COLO829 (cell line): ENCODE measurements at regions not wholly inside any gene's neighbourhood (a gene's known extent, or its start where the extent isn't known, plus 50 kb on each side); places are given as distances from the start of the nearest gene placed in this dataset.
"Not testable (repeated sequence)": the region's sequence is repeated elsewhere in the genome, so short reads cannot be mapped to it uniquely, and the experiment has no call there.

Experiments
- DNase-seq: peaks from one replicate; pipeline ENCODE4 v3.0.0; 2012; ENCODE audit warnings: low spot score

- DNase-seq: no peak
Observed at GRCh38 chr5:25009063-25009462, 364.3 kb upstream of the CDH10 start.

GRCh38 chr5:25006734-25007133 lies 362.0 kb upstream of the CDH10 start:
- no peak for DNase-seq

GRCh38 chr5:25006237-25006636 lies 361.5 kb upstream of the CDH10 start:
- DNase-seq: no peak

GRCh38 chr5:25005431-25005830 lies 360.7 kb upstream of the CDH10 start:
- DNase-seq: no peak

GRCh38 chr5:25002371-25002770 lies 357.6 kb upstream of the CDH10 start:
- no peak for DNase-seq

GRCh38 chr5:24999732-25000131 lies 355.0 kb upstream of the CDH10 start:
- DNase-seq: no peak

- DNase-seq: no peak
Observed at GRCh38 chr5:24998641-24999040, 353.9 kb upstream of the CDH10 start.

GRCh38 chr5:24986326-24986725 lies 341.5 kb upstream of the CDH10 start:
- DNase-seq: no peak

GRCh38 chr5:24978552-24978951 lies 333.8 kb upstream of the CDH10 start:
- not testable (repeated sequence) for DNase-seq

- DNase-seq: no peak
Observed at GRCh38 chr5:24963611-24964010, 318.8 kb upstream of the CDH10 start.

- no peak for DNase-seq
Observed at GRCh38 chr5:24923400-24923799, 278.6 kb upstream of the CDH10 start.

- DNase-seq: no peak
Observed at GRCh38 chr5:24918676-24919075, 273.9 kb upstream of the CDH10 start.

GRCh38 chr5:24916863-24917262 lies 272.1 kb upstream of the CDH10 start:
- no peak for DNase-seq

- no peak for DNase-seq
Observed at GRCh38 chr5:24909210-24909609, 264.4 kb upstream of the CDH10 start.

GRCh38 chr5:24906689-24907088 lies 261.9 kb upstream of the CDH10 start:
- no peak for DNase-seq

- no peak for DNase-seq
Observed at GRCh38 chr5:24904981-24905517, 260.3 kb upstream of the CDH10 start.

GRCh38 chr5:24899180-24899579 lies 254.4 kb upstream of the CDH10 start:
- no peak for DNase-seq

- no peak for DNase-seq
Observed at GRCh38 chr5:24864244-24864643, 219.5 kb upstream of the CDH10 start.

GRCh38 chr5:24862117-24862516 lies 217.3 kb upstream of the CDH10 start:
- DNase-seq: no peak

- no peak for DNase-seq
Observed at GRCh38 chr5:24855485-24855884, 210.7 kb upstream of the CDH10 start.

- no peak for DNase-seq
Observed at GRCh38 chr5:24854850-24855249, 210.1 kb upstream of the CDH10 start.

GRCh38 chr5:24854350-24854749 lies 209.6 kb upstream of the CDH10 start:
- no peak for DNase-seq

GRCh38 chr5:24850926-24851486 lies 206.2 kb upstream of the CDH10 start:
- no peak for DNase-seq

- no peak for DNase-seq
Observed at GRCh38 chr5:24849210-24849609, 204.4 kb upstream of the CDH10 start.

- DNase-seq: no peak
Observed at GRCh38 chr5:24831989-24832388, 187.2 kb upstream of the CDH10 start.
